RCC 7860 (cell line): ENCODE measurements at regions not wholly inside any gene's neighbourhood (a gene's known extent, or its start where the extent isn't known, plus 50 kb on each side); places are given as distances from the start of the nearest gene placed in this dataset.

Source experiments
- DNase-seq: peaks from one replicate; pipeline ENCODE4 v3.0.0-alpha.2; 2015; ENCODE audit warnings: low spot score
- FAIRE-seq: peaks from 2 replicates; lab custom pipeline; 2012; peaks lifted over from hg19 to GRCh38; lab: Jason Lieb, UNC

- no peak for DNase-seq
- FAIRE-seq = no peak
Observed at GRCh38 chr2:177029075-177029474, 183.5 kb upstream of the HNRNPA3 start.

GRCh38 chr2:177029501-177029900 is 183.1 kb upstream of the HNRNPA3 start:
- no peak for FAIRE-seq
- no peak for DNase-seq

- FAIRE-seq = no peak
- no peak for DNase-seq
Observed at GRCh38 chr2:177029901-177030300, 182.7 kb upstream of the HNRNPA3 start.

GRCh38 chr2:177030451-177031105 is 182.0 kb upstream of the HNRNPA3 start:
- DNase-seq (no peak), FAIRE-seq (no peak)

- DNase-seq (no peak), FAIRE-seq (no peak)
Observed at GRCh38 chr2:177031438-177032180, 181.0 kb upstream of the HNRNPA3 start.

GRCh38 chr2:177036747-177037146 is 175.8 kb upstream of the HNRNPA3 start:
- no peak for FAIRE-seq
- DNase-seq = no peak

- no peak for DNase-seq
- no peak for FAIRE-seq
Observed at GRCh38 chr2:177037569-177037968, 175.0 kb upstream of the HNRNPA3 start.

- DNase-seq (no peak), FAIRE-seq (no peak)
Observed at GRCh38 chr2:177038787-177039484, 173.7 kb upstream of the HNRNPA3 start.

- DNase-seq = no peak
Observed at GRCh38 chr2:177042311-177042710, 170.3 kb upstream of the HNRNPA3 start.

GRCh38 chr2:177044671-177045070 is 167.9 kb upstream of the HNRNPA3 start:
- no peak for FAIRE-seq
- DNase-seq = no peak

More at GRCh38 chr2:177042311-177042710, 170.3 kb upstream of the HNRNPA3 start:
- FAIRE-seq = no peak

- no peak for FAIRE-seq
- DNase-seq = no peak
Observed at GRCh38 chr2:177048981-177049380, 163.6 kb upstream of the HNRNPA3 start.

- no peak for FAIRE-seq
- DNase-seq = no peak
Observed at GRCh38 chr2:177051278-177051677, 161.3 kb upstream of the HNRNPA3 start.

- FAIRE-seq = no peak
Observed at GRCh38 chr2:177052471-177052870, 160.1 kb upstream of the HNRNPA3 start.

GRCh38 chr2:177053038-177053437 is 159.6 kb upstream of the HNRNPA3 start:
- FAIRE-seq = no peak

More at GRCh38 chr2:177052471-177052870, 160.1 kb upstream of the HNRNPA3 start:
- no peak for DNase-seq

GRCh38 chr2:177053716-177054115 is 158.9 kb upstream of the HNRNPA3 start:
- DNase-seq (no peak), FAIRE-seq (no peak)

More at GRCh38 chr2:177053038-177053437, 159.6 kb upstream of the HNRNPA3 start:
- DNase-seq = no peak

- DNase-seq (no peak), FAIRE-seq (no peak)
Observed at GRCh38 chr2:177056481-177056929, 156.1 kb upstream of the HNRNPA3 start.

GRCh38 chr2:177058747-177059146 is 153.8 kb upstream of the HNRNPA3 start:
- DNase-seq (no peak), FAIRE-seq (no peak)

- FAIRE-seq = no peak
- DNase-seq = no peak
Observed at GRCh38 chr2:177059293-177059692, 153.3 kb upstream of the HNRNPA3 start.

GRCh38 chr2:177063331-177063730 is 149.3 kb upstream of the HNRNPA3 start:
- no peak for DNase-seq
- FAIRE-seq = no peak

- FAIRE-seq (no peak), DNase-seq (no peak)
Observed at GRCh38 chr2:177064422-177064821, 148.2 kb upstream of the HNRNPA3 start.

GRCh38 chr2:177068967-177069366 is 143.6 kb upstream of the HNRNPA3 start:
- no peak for DNase-seq
- no peak for FAIRE-seq

GRCh38 chr2:177072090-177072489 is 140.5 kb upstream of the HNRNPA3 start:
- DNase-seq (no peak), FAIRE-seq (no peak)
